Stimulated activated CD4-positive, alpha-beta T cell treated with anti-CD3 and anti-CD28 coated beads, TNF-alpha, amount 100 ng/mL, for 48 hours (primary cell): ENCODE measurements at regions not wholly inside any gene's neighbourhood (a gene's known extent, or its start where the extent isn't known, plus 50 kb on each side); places are given as distances from the start of the nearest gene placed in this dataset.
"Not testable (repeated sequence)": the region's sequence is repeated elsewhere in the genome, so short reads cannot be mapped to it uniquely, and the experiment has no call there.

ENCODE experiments used
- DNase-seq, 3 donors: peaks; one replicate each; pipeline ENCODE4 v3.0.0-alpha.2; 2020; ENCODE audit warnings: low read depth in 3 of 3

- DNase-seq: no peak
Observed at GRCh38 chrX:65610481-65610880, 57.0 kb upstream of the MSN start.

GRCh38 chrX:65610040-65610439 lies 57.4 kb upstream of the MSN start:
- no peak for DNase-seq

- DNase-seq: no peak
Observed at GRCh38 chrX:65609237-65609636, 58.2 kb upstream of the MSN start.

GRCh38 chrX:65608026-65608425 lies 59.4 kb upstream of the MSN start:
- no peak for DNase-seq

- DNase-seq: no peak
Observed at GRCh38 chrX:65607070-65607742, 60.2 kb upstream of the MSN start.

- no peak for DNase-seq
Observed at GRCh38 chrX:65602221-65602560, 65.3 kb upstream of the MSN start.

- peak in 1 of 3 donors; percentile 25 for DNase-seq
Observed at GRCh38 chrX:65601530-65602220, 65.8 kb upstream of the MSN start.

GRCh38 chrX:65601126-65601525 lies 66.3 kb upstream of the MSN start:
- no peak for DNase-seq

GRCh38 chrX:65600106-65600505 lies 65.5 kb upstream of the LAS1L start:
- DNase-seq: no peak

- no peak for DNase-seq
Observed at GRCh38 chrX:65598559-65599147, 64.1 kb upstream of the LAS1L start.

- peak in 1 of 3 donors; percentile 29 for DNase-seq
Observed at GRCh38 chrX:65596270-65597034, 61.9 kb upstream of the LAS1L start.

GRCh38 chrX:65595460-65595876 lies 60.9 kb upstream of the LAS1L start:
- DNase-seq: peak; percentile 83 to 98 (median 86)

- no peak for DNase-seq
Observed at GRCh38 chrX:65591206-65591605, 56.6 kb upstream of the LAS1L start.

GRCh38 chrX:65589304-65589703 lies 54.7 kb upstream of the LAS1L start:
- DNase-seq: no peak

- no peak for DNase-seq
Observed at GRCh38 chrX:65588795-65589194, 54.2 kb upstream of the LAS1L start.

- no peak for DNase-seq
Observed at GRCh38 chrX:65587616-65588526, 53.3 kb upstream of the LAS1L start.

GRCh38 chrX:65586491-65586890 lies 51.9 kb upstream of the LAS1L start:
- no peak for DNase-seq

GRCh38 chrX:65585226-65585625 lies 50.6 kb upstream of the LAS1L start:
- DNase-seq: not testable (repeated sequence)
